RWPE2 (cell line): ENCODE measurements at regions not wholly inside any gene's neighbourhood (a gene's known extent, or its start where the extent isn't known, plus 50 kb on each side); places are given as distances from the start of the nearest gene placed in this dataset.

ENCODE experiments used
- ATAC-seq: fragments of 200-7000 bp; cut with Tn5 transposase; 3 replicates; pipeline ENCODE4 v1.9.1; 2021; ENCODE audit warnings: low read depth
- DNase-seq: peaks from one replicate; pipeline ENCODE4 v3.0.0-alpha.2; 2020; ENCODE audit warnings: low spot score
- H3K27ac ChIP-seq: fragments of 450-650 bp; 2 replicates; pipeline ENCODE4 v1.5.1; 2017; ENCODE audit warnings: mild to moderate bottlenecking; ENCODE audit not compliant: poor library complexity, severe bottlenecking
- H3K27me3 ChIP-seq: fragments of 250-450 bp; sonication (Bioruptor Pico); 2 replicates; pipeline ENCODE4 v1.5.1; 2021; ENCODE audit warnings: mild to moderate bottlenecking, moderate library complexity; ENCODE audit not compliant: insufficient read depth, poor library complexity, severe bottlenecking
- H3K36me3 ChIP-seq: fragments of 250-450 bp; sonication (Bioruptor Pico); 2 replicates; pipeline ENCODE4 v1.5.1; 2020; ENCODE audit warnings: low read depth, mild to moderate bottlenecking, moderate library complexity
- H3K4me1 ChIP-seq: fragments of 250-450 bp; sonication (Bioruptor Pico); 2 replicates; pipeline ENCODE4 v1.5.1; 2021; ENCODE audit warnings: mild to moderate bottlenecking, moderate library complexity; ENCODE audit not compliant: insufficient read depth, poor library complexity, severe bottlenecking
- H3K4me3 ChIP-seq: fragments of 250-450 bp; sonication (Bioruptor Pico); 2 replicates; pipeline ENCODE4 v1.5.1; 2021; ENCODE audit warnings: mild to moderate bottlenecking, moderate library complexity; ENCODE audit not compliant: severe bottlenecking
- H3K9me3 ChIP-seq: fragments of 250-450 bp; sonication (Bioruptor Pico); 2 replicates; pipeline ENCODE4 v1.5.1; 2021; ENCODE audit warnings: mild to moderate bottlenecking, moderate library complexity; ENCODE audit not compliant: severe bottlenecking
- CTCF ChIP-seq: fragments of 450-650 bp; IDR thresholded peaks from one replicate; pipeline ENCODE4 v1.5.1; 2017; ENCODE audit warnings: mild to moderate bottlenecking, moderate library complexity; ENCODE audit not compliant: poor library complexity, severe bottlenecking

GRCh38 chr12:14261096-14261495, 104.4 kb upstream of the ATF7IP start:
- no peak for TF ChIP-seq CTCF
- Histone ChIP-seq H3K4me3 (no peak overlapping the region), H3K27me3 (no peaks in the 10 kb centered on the region), H3K36me3 (no peaks in the 10 kb centered on the region), H3K9me3 (no peaks in the 10 kb centered on the region), H3K27ac (peak overlapping the region; percentile 90), H3K4me1 (peaks cover 32% of the 10 kb centered on the region)
- DNase-seq (no peak), ATAC-seq (no peak)

DNA sequence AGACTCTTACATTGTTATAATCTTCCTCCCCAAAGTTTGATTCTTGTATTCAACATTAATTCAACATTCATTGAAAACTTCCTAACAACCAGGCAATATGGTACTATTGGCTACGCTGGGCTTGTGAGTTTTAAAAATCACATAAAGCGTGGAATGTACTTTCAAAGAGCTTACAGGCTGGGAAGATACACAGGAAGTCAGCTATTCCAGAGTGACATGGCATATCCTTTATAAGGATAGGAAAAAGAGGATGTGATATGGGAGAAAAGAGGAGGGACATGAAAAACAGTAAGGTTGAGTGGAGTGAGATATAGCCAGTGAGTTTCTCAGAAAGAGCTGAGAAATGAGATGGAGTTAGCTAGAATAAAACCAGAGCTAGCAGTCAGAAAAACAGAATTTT, 103.6 kb upstream of the ATF7IP start:
- H3K4me3 ChIP-seq = no peak overlapping the region
- no peaks in the 10 kb centered on the region for H3K36me3 ChIP-seq
- DNase-seq (no peak), ATAC-seq (no peak)
- no peaks in the 10 kb centered on the region for H3K9me3 ChIP-seq
- H3K4me1 ChIP-seq = peaks cover 24% of the 10 kb centered on the region
- no peak for TF ChIP-seq CTCF
- H3K27me3 ChIP-seq = no peaks in the 10 kb centered on the region
- H3K27ac ChIP-seq = peak overlapping the region; percentile 90

- H3K27ac ChIP-seq = peak overlapping the region; percentile 90
- ATAC-seq = no peak
Observed at GRCh38 chr12:14262771-14263511, 102.5 kb upstream of the ATF7IP start.

GRCh38 chr12:14263742-14264141, 101.7 kb upstream of the ATF7IP start:
- Histone ChIP-seq H3K27me3 (no peaks in the 10 kb centered on the region), H3K27ac (no peak overlapping the region), H3K4me3 (no peak overlapping the region), H3K36me3 (no peaks in the 10 kb centered on the region), H3K9me3 (no peaks in the 10 kb centered on the region), H3K4me1 (peaks cover 12% of the 10 kb centered on the region)
- ATAC-seq (no peak), DNase-seq (no peak)
- no peak for TF ChIP-seq CTCF

More at GRCh38 chr12:14262771-14263511, 102.5 kb upstream of the ATF7IP start:
- H3K4me3 ChIP-seq = no peak overlapping the region
- no peak for DNase-seq
- peaks cover 17% of the 10 kb centered on the region for H3K4me1 ChIP-seq
- no peaks in the 10 kb centered on the region for H3K27me3 ChIP-seq
- no peaks in the 10 kb centered on the region for H3K36me3 ChIP-seq
- H3K9me3 ChIP-seq = no peaks in the 10 kb centered on the region
- no peak for TF ChIP-seq CTCF

GRCh38 chr12:14264316-14264715, 101.2 kb upstream of the ATF7IP start:
- H3K4me1 ChIP-seq = peaks cover 12% of the 10 kb centered on the region
- H3K4me3 ChIP-seq = no peak overlapping the region
- no peak for TF ChIP-seq CTCF
- H3K27ac ChIP-seq = no peak overlapping the region
- no peaks in the 10 kb centered on the region for H3K9me3 ChIP-seq
- ATAC-seq = no peak
- H3K27me3 ChIP-seq = no peaks in the 10 kb centered on the region
- no peak for DNase-seq
- no peaks in the 10 kb centered on the region for H3K36me3 ChIP-seq
